DMS 273 treated with DMSO at 0.1 percent for 48 hours (cell line): ENCODE measurements at regions not wholly inside any gene's neighbourhood (a gene's known extent, or its start where the extent isn't known, plus 50 kb on each side); places are given as distances from the start of the nearest gene placed in this dataset.

Source experiments
- DNase-seq: peaks from one replicate; lab custom pipeline; 2025; lab: John Stamatoyannopoulos, UW

DNA sequence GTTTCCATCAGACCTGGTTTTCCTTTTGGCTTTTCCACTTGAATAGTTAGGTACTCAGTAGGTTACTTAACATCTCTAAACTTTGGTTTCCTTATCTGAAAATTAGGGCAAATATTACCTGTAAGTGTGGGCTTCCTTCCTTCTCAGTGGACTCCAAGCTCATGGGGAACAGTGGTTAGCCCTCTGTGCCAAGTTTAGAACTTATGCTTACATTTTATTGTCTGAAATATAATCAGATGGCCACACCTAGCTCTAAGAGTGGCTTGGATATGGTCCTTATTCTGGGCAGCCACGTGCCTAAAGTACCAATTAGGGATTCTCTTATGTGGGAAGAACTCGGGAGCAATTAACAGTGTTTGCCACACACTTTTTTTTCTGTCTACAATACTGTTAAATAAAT lies 133.9 kb downstream of the UCHL1 start:
- no peak for DNase-seq

DNA sequence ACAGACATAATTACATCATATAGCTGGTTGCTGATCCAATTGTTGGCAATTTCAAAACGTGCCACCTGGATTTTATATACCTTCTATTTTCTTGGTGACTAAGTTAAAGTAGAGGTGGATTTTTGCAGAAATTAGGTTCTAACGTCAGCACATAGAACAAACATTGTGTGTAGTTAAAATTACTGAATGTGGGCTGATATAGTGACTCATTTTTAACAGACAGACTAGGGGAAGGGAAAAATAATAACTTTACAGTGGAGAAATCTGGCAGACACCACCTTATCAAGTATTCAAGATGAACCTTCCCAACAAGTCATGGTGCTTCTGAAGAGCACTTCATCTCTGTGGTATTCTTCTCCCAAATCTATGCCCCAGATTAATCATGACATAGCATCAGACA lies 134.5 kb downstream of the UCHL1 start:
- no peak for DNase-seq

DNA sequence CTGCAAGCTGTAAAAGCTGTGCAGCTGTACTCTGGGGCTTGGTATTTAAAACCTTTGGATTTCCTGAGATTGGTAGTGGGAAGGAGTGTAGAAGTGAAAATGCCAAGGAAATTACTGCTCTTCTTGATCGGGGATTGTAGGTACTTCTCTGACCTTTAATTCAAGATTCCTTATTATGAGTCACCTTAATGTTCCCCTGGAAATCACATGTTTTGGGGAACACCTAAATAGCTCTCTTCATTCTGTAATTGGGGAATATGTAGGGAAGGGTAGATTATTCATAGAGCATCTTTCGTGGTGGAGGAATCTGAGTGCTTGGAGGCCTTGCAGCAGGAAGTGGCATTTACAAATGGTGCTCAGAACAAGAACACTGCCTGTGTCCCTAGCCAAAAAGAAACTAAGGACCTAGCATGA lies 137.8 kb downstream of the UCHL1 start:
- no peak for DNase-seq

DNA sequence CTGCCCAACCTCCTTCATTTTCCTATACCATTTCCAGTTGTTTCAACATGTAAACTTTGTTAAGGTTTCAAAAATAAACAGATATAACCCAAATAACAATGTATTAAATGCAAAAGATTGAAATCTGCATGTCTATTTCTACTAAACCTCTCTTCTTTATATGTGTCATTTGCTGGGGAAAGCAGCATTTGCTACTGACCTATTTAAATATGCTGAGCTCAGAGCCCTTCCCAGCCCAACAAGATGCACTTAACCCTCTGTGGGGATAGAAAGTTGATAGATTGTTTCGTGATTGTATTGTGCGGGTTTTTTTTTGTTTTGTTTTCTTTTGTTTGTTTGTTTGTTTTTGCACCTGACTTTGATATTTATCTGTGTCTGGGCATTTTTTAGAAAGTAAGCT lies 139.5 kb downstream of the UCHL1 start:
- no peak for DNase-seq

DNA sequence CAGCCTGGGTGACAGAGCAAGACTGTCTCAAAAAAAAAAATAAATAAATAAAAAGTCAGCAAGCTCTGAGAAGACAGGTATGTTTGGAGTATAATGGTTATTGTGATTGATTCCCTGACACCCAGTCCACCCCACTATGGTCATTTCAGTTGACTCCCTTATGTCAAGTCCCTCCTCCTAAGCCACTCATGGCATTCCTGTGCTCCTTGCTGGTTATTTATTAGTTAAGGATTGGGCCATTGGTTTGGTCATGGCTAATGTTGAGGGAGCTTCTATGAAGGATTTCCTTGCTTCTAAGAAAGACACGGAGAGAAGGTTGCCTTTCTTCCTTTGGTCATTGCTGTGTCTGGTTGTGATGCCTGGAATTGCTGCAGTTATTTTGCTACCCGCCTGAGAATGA lies 140.1 kb downstream of the UCHL1 start:
- no peak for DNase-seq

DNA sequence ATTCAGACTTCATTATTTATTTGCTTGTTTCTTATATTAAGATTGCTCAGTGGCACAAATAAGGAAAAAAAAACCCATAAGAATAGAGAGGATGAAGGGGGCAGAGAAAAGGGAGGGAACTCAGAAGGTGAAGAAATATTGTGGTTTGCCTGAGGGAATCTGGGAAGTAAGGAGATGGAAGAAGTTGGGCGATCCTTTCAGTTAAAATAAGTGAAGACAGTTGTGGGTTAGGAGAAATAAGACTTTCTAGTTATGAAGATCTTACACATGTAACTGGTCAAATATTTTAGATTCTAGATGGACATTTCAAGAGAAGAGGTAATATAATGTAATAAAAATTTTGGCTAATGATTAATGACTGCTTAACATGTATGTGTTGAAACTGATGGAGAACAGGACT lies 138.7 kb upstream of the LIMCH1 start:
- DNase-seq = no peak

DNA sequence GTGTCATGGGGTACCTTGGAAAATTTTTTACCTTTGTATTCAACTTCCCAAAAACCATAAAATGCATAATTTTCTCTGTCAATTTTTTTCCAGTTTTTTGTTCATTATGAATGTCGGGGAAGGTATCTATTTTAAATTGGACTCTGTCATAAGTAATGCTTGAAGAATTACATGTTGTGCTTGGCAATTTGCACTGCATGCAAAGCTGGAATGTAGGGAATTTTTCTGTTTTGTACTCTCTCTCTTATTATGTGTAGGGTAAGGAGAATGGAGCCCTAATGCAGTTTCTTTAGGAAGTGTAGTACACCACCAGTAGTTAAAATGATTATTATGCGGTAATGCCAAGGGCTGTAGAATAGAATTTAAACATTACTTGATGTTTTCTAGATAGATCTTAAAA lies 137.7 kb upstream of the LIMCH1 start:
- DNase-seq = no peak

DNA sequence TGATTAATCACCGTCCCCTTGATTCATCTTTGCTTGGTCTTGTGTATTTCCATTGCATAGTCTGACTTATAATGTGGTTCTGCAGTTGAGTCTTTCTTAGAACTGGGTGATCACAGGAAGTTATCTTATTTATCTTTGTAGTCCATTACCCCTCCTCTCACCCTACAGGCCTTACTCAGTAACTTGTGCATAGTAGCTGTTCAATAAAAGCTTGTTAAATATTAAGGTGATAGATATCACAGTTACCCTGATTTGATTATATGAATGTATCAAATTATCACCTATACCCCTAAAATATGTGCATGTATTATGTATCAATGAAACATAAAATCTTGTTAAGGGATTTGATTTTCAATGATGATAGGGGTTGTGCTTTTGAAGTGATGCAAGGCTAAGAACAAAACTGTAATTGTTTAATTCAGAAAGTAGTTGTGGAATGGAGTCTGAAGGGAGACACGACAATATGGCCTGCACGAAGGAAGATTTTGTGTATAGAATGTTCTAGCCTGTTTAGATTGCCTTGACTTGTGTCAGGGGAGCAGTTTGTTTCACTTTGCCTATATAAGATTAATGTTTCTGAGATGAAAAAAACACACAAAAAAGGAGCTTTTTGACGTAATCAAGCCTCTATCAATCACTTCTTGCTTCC lies 132.4 kb upstream of the LIMCH1 start:
- no peak for DNase-seq

DNA sequence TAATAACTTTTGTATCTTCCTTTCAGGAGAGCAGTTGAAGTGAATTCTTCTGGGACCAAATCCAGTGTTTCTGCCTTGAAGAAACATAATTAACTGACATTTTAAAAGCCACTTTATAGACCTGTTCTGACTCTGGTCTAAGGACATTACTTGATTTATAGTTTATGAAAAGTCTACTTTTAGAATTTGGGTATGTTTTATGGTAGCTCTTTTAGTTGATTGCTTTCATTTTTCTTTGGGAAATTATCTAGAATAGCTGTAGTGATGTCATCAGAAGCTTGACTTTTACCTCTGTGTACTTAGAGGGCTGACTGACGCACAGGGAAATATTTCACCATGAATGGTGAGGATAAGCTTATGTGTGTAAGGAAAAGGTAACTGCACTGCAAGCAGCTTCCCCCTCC lies 131.8 kb upstream of the LIMCH1 start:
- no peak for DNase-seq

DNA sequence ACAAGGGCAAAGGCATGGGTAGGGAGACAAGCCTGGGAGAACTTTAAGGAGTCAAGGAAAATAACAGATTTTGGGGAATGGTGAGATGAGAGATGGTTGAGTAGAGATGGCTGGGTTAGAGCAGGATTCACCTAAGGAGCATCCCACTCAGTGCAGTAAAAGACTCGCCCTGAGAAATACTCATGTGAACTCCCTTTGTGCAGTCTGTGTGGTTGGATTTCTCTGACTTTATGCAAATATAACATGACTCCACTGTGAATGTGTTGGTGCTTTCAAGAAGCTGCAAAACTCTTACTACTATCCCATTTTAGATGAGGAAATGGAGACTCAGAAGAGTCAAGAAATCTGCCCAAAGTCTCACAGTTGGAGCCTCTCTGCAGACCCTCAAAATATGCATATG lies 129.8 kb upstream of the LIMCH1 start:
- DNase-seq = no peak

DNA sequence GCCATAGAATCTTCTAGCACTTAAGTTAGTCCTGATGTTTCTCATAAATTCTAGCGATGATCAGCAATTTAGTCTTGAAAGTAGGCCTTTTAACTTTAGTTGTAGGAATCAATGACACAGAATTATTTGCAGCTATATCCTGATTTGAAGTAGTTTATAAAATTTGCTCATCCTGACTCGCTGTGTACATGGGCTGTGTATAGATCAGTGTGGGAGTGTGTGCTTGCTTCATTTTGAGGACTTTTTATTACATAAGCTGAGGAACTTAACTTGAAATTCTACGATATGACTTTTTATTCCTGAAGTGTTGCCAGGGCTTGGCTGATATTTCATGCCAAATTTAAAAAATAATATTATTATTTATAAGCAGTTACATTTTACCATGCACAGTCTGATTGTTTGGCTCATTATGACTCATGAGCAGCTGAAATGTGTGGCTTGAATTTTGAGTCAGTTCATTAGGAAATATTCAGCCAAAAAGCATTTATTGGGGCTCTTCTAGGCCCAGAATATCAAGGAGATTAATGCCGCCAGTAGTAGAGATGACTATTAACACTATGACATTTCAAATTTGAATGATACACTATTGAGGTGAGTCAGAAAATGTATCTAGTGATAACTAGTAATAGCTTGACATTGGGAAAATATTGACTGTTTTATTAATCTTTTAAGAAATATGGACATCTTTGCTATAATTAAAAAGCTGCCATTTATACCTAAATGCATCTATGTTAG lies 128.9 kb upstream of the LIMCH1 start:
- DNase-seq = no peak

DNA sequence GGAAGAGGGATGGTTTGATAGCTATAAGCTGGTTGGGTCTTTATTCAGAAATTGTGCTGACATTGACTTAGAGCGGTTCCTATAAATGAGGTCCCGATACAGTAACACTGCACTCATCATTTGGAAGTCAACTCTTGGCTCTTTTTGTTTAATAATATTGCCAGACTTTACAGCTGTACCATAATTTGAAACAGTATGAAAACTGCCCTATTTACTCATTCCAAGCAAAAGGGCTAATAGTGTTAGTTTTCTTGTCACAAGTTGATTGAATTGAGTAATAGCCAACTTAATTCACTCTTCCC lies 128.4 kb upstream of the LIMCH1 start:
- DNase-seq = no peak

DNA sequence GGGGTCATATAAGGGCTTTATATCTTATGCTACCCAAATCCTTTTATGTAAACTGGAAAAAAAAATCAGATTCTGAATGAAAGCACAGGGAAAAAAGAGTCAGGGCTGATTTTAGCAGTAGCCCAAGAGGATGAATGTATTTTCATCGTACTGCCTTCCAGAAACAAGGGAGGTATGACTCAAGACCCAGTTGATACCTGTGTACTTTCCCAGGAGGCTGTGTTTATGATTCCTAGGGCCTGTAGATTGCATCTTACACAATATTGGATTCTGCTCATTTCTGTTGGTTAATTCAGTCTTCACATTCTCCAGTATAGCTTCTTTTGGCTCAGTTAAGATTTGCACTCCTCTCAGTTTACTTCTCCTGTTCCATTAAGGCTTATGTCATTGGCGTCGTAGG lies 127.9 kb upstream of the LIMCH1 start:
- no peak for DNase-seq

DNA sequence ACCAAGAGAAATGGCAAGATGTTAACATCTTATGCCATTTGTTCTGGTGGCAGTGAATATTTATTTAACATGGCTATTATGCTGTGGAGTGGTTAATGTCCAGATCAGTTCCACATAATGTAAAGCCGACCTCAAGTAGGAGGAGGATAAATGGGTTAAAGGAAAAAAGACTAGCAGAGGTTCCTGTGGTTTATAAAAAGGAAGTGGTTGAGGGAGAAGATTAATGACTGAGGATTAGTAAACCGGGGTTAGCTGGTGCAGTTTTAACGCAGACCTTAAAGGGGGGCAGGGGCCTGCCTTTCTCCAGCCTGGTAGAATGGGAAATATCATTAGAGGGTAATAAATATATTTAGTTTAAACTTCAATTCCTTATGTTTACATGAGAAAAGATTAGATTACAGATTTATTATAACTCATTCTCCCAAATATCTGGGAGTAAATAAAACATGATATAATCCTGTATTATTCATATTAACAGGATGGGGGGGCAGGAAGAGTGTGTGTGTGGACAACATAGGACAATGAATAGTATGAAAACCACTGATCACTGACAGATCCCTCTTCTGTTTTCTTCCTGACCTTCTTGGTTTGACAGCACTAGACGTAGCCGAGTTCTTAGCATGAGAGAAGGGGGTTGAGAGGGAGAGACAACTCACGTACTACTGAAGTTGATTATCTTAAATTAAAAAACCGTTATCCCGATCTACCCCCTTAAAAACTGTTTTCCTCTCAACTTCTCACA lies 124.1 kb upstream of the LIMCH1 start:
- no peak for DNase-seq

DNA sequence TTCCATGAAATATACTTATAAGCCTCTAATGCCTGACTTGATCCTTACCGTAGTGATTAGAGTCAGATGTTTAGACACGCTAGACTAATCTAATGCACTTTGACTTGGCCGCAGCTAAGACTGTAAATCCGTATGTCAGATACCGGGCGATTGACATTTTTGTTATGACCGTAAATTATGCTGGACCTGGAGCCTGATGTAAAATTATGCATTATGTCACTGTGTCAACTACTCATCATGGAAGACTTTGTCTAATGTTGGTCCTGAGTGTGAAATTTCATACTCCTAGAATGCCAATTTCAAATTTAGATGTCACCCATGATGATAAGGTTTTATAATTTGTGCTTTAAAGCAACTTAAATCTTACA lies 123.6 kb upstream of the LIMCH1 start:
- DNase-seq = no peak

DNA sequence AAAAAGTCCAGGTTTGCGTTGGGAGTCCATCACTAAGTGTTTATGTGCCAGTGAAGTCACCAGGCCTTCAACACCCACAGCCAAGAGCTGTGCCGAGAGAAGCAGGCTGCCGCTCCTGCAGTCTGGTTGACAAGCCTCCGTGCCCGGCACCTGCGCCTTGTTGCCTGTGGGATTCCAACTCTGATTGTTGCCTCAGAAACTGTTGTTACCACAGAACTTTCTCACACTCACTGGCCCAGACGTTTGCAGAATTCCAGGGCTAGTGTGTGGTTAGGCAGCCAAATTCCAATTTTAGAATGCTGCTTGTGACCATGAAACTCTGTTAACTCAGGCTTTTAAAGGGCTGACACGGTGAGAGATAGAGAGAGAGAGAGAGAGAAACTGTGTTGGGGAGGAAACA lies 119.5 kb upstream of the LIMCH1 start:
- DNase-seq = no peak

DNA sequence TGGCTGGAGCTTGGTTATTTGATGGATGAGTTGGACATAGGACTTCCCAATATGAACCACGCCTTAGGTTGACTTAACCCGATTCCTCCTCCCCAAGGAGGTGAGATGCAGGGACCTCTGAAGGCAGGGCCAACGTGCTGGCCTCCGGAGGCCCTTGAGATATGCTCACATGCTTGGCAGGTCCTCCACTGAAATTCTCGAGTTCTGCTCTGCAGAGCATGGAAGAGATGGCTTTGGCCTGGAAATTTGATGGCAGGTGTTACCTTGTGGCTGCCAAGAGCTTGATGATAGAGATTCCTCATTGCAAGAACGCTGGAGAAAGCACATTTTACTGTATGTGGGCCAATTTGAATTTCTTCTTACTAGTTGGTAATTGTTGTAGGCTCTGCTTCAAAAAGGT lies 117.4 kb upstream of the LIMCH1 start:
- no peak for DNase-seq

DNA sequence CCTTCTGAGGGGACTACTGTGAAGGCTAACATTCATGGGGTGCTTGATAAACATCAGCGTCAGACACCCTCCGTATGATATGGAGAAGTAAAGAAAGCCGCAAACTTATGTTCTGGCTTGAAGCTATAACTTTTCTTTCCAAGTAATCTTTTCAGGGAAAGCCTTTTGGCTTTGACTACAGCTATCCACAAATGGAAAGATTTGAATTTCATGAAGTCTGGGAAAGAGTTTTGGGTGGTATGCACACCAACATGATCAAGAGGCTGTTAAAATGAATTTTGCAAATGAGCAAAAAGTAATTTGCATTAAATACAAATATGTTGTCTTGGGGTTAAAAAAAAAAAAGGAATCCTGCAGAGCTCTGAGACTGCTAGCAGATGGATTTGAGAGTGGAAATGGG lies 114.8 kb upstream of the LIMCH1 start:
- no peak for DNase-seq

DNA sequence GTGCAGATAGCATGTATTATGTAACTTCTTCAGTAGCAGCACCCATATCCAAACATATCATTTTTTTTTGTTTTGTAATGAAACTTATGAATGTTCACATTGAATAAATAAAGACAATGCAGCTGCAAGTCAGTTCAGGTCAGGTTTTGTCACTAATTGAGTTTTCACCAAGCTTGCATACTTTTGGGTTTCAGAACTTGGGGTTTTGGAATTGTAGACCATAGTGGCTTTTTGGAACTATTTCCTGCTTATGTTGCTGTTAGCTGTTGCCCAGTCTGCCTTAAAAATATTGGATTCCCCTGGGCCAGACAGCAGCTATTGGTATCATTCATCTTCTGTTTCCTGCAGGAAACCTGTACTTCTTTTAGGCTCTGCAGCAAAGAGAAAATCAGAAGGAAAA lies 113.4 kb upstream of the LIMCH1 start:
- no peak for DNase-seq

DNA sequence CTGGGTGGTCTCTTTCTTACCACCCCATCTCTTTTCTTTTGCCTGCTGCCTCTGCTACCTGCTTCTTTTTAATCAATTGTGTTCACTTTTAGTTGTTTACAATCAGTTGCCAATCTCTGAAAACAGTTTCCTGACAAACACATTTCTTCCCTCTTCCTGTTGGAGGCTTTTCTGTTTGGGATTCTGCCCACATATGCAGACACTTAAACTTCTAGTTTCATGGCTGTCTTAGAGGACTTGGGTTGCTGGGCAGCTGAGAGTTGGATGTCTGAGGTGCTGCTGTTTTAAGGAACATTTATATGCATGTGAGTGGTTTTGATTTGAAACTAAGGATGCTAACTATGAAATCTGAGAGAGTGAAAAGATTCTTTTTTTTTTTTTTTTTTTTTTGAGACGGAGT lies 112.3 kb upstream of the LIMCH1 start:
- no peak for DNase-seq

DNA sequence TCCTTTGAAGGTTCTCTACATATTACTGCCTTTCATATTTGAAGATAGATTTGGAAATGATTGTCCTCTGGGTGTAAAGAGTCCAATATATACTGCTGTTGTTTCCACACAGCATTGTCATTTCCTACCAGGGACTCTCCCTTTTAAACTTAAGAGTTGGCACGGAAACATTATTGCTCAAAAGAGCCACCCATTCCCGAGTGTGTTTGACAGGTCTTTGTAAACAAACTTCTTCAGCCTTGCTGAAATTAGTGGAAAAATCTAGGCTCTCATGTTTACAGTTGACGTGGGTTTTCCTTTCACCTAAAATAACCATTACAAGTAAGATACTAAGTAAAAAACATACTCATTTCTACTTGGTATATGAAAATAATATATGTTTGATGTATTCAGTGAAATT lies 111.4 kb upstream of the LIMCH1 start:
- DNase-seq = no peak

DNA sequence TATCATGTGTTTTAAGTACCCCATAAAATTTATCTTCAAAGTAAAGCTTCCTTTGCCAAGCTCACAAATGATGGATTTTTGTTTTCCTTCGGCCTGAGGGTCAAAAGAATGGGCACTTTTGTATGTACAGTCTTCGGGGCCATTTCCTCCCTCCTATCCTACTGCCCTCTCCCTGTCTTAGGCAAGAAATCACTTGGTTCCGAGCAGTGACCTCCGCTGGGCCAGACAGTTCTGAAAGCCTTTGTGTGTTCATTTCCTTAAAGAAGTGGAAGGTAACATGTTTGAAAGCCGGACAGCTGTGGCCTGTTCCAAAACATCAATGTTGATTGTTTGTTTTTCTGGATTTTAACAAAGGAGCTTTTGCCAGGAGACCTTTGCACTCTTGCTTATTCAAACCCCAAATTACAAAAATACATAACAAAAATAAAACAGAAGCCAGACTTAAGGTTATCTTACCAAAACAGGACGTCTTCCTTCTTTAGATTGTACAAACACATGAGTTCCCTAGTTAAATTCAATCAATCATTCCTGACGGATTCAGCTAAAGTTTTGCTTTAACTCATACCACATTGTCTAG lies 110.6 kb upstream of the LIMCH1 start:
- no peak for DNase-seq

DNA sequence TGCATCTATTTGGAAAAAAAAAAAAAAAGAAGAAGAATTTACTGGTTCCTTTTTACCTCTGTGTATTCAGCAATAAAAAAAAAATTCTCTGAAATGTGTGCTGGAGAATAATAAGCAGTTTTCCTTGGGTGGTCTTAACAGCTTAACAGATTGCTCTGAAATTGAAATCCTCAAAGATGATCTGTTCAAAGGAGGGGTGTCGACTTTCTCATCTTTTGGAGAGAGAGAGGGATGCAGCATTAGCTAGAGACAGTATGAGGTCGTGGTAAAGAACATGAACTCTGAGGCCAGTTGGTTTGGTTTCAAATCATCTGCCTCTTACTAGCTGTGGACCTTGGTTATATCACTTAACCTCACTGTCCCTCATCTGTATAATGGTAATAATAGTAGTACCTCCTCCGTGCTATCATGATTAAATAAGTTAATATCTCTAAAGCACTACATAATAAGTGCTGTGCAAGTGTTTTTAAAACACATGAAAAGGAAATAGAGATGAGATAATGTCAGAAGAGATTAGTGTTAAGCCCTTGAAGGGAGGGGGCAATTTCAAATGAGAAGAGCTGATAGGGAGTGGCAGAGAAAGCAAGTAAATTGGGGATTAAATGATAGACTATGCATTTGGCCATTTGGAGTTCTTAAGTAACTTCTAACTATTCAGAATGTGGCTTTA lies 109.9 kb upstream of the LIMCH1 start:
- no peak for DNase-seq
